Ishikawa (cell line): ENCODE measurements at regions not wholly inside any gene's neighbourhood (a gene's known extent, or its start where the extent isn't known, plus 50 kb on each side); places are given as distances from the start of the nearest gene placed in this dataset.

Source experiments
- CEBPB ChIP-seq: IDR thresholded peaks from 2 replicates; pipeline ENCODE4 v1.6.1; 2012
- CREB1 ChIP-seq: IDR thresholded peaks from 2 replicates; pipeline ENCODE4 v1.6.1; 2012; ENCODE audit warnings: low read depth
- EGR1 ChIP-seq: IDR thresholded peaks from 2 replicates; pipeline ENCODE4 v1.6.1; 2012
- EP300 ChIP-seq: IDR thresholded peaks from 2 replicates; pipeline ENCODE4 v1.6.1; 2012; ENCODE audit warnings: borderline replicate concordance
- FOXM1 ChIP-seq: IDR thresholded peaks from 2 replicates; pipeline ENCODE4 v1.6.1; 2012; ENCODE audit warnings: low read depth, borderline replicate concordance
- NFIC ChIP-seq: IDR thresholded peaks from 2 replicates; pipeline ENCODE4 v1.6.1; 2012
- RAD21 ChIP-seq: IDR thresholded peaks from 2 replicates; pipeline ENCODE4 v1.6.1; 2012; ENCODE audit warnings: low read depth
- TAF1 ChIP-seq: IDR thresholded peaks from 2 replicates; pipeline ENCODE4 v1.6.1; 2012; ENCODE audit warnings: low read depth, mild to moderate bottlenecking
- TCF12 ChIP-seq: IDR thresholded peaks from 2 replicates; pipeline ENCODE4 v1.6.1; 2012; ENCODE audit warnings: low read depth
- TEAD4 ChIP-seq: IDR thresholded peaks from 2 replicates; pipeline ENCODE4 v1.6.1; 2012
- YY1 ChIP-seq: IDR thresholded peaks from 2 replicates; pipeline ENCODE4 v1.6.1; 2012; ENCODE audit warnings: low read depth
- ZBTB7A ChIP-seq: IDR thresholded peaks from 2 replicates; pipeline ENCODE4 v1.6.1; 2012; ENCODE audit warnings: low read depth
- TF ChIP-seq, protein P1 (sequence below): IDR thresholded peaks from 2 replicates; pipeline ENCODE4 v1.6.1; 2012; ENCODE audit warnings: low read depth, mild to moderate bottlenecking
- TF ChIP-seq, protein P2 (sequence below): IDR thresholded peaks from 2 replicates; pipeline ENCODE4 v1.6.1; 2012
- TF ChIP-seq, protein P3 (sequence below): IDR thresholded peaks from 2 replicates; pipeline ENCODE4 v1.6.1; 2012

DNA sequence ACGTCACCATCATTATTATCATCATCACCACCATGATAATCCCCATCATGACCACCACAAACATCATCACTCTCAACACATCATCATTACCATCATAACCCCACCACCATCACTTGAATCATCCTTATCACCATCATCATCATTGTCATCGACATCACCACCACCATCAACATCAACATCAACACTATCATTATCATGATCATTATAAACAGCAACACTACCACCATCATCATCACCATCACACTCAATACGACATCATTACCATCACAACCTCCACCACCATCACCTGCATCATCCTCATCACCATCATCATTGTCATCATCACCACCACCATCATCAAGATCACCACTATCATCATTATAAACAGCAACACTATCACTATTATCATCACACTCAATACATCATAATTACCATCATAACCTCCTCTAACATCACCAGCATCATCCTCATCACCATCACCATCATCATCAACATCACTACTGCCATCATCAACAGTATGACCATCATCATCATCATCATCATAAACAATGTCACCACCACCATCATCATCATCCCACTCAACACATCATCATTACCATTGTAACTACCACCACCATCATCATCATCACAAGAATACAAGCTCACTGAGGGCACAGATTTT is 78.7 kb downstream of the MBD3L1 start:
- TF ChIP-seq CREB1, result no peak

DNA sequence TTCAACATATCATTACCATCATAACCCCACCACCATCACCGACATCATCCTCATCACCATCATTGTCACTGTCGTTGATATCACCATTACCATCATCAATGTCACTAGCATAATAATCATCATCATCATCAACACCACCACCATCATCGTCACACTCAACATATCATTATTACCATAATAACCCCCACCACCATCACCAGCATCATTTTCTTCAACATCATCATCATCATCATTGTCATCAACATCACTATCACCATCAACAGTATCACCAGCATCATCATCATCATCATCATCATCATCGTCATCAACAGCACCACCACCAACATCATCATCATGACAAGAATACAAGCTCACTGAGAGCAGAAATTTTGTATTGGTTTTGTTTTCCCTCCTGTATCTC is 83.8 kb downstream of the MBD3L1 start:
- TF ChIP-seq CEBPB (no peak), YY1 (no peak), TEAD4 (no peak), TCF12 (no peak), EP300 (no peak), RAD21 (no peak)

DNA sequence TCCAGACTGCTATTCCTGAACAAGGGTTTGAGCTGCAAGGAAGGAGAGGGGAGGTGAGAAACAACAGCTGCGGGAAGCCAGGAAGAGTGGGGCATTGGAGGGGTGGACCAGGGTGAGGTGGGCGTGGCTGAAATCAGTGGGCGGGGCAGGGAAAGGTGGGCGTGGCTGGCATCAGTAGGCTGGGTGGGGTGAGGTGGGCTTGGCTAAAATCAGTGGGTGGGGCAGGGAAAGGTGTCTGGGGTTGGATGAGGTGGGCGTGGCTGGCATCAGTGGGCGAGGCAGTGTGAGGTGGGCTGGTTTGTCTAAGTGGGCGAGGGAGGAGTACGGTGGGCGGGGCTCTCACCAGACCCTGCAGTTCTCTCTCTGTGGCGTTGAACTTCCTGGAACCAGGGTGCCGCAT is 87.6 kb downstream of the MUC16 start:
- TF ChIP-seq ZBTB7A (no peak), NFIC (no peak), CREB1 (no peak), CEBPB (no peak), EP300 (no peak), TAF1 (no peak), YY1 (no peak), FOXM1 (no peak), RAD21 (no peak), EGR1 (no peak), TEAD4 (no peak), TCF12 (no peak)
- TF ChIP-seq, protein P1, sequence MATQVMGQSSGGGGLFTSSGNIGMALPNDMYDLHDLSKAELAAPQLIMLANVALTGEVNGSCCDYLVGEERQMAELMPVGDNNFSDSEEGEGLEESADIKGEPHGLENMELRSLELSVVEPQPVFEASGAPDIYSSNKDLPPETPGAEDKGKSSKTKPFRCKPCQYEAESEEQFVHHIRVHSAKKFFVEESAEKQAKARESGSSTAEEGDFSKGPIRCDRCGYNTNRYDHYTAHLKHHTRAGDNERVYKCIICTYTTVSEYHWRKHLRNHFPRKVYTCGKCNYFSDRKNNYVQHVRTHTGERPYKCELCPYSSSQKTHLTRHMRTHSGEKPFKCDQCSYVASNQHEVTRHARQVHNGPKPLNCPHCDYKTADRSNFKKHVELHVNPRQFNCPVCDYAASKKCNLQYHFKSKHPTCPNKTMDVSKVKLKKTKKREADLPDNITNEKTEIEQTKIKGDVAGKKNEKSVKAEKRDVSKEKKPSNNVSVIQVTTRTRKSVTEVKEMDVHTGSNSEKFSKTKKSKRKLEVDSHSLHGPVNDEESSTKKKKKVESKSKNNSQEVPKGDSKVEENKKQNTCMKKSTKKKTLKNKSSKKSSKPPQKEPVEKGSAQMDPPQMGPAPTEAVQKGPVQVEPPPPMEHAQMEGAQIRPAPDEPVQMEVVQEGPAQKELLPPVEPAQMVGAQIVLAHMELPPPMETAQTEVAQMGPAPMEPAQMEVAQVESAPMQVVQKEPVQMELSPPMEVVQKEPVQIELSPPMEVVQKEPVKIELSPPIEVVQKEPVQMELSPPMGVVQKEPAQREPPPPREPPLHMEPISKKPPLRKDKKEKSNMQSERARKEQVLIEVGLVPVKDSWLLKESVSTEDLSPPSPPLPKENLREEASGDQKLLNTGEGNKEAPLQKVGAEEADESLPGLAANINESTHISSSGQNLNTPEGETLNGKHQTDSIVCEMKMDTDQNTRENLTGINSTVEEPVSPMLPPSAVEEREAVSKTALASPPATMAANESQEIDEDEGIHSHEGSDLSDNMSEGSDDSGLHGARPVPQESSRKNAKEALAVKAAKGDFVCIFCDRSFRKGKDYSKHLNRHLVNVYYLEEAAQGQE, result no peak
- TF ChIP-seq, protein P2, sequence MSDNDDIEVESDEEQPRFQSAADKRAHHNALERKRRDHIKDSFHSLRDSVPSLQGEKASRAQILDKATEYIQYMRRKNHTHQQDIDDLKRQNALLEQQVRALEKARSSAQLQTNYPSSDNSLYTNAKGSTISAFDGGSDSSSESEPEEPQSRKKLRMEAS, result no peak
- TF ChIP-seq, protein P3, sequence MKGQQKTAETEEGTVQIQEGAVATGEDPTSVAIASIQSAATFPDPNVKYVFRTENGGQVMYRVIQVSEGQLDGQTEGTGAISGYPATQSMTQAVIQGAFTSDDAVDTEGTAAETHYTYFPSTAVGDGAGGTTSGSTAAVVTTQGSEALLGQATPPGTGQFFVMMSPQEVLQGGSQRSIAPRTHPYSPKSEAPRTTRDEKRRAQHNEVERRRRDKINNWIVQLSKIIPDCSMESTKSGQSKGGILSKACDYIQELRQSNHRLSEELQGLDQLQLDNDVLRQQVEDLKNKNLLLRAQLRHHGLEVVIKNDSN, result no peak

DNA sequence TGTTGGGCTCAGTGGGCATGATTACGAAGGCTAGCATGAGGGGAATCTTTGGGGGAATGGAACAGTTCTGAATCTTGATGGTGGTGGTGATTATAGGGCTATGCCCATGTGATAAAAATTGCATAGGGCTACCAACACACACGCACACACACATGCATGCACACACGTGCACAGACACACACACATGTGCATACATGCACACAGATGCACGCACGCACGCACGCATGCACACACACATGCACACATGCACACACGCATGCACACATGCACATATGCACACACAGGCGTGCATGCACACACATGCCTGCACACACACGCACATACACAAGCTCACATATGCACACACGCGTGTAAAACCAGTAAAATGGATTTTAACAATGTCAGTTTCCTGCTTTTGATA is 85.9 kb downstream of the MUC16 start:
- TF ChIP-seq TCF12, result no peak
- TF ChIP-seq ZBTB7A, result no peak
- no peak for TF ChIP-seq CEBPB
- TF ChIP-seq EP300, result no peak
- TF ChIP-seq, protein P3, result no peak
- TF ChIP-seq, protein P1, result no peak
- TF ChIP-seq, protein P2, result no peak
- TF ChIP-seq FOXM1, result no peak
- TF ChIP-seq RAD21, result no peak
- no peak for TF ChIP-seq EGR1
- TF ChIP-seq TEAD4, result no peak
- TF ChIP-seq NFIC, result no peak
- no peak for TF ChIP-seq CREB1
- no peak for TF ChIP-seq YY1
- no peak for TF ChIP-seq TAF1

DNA sequence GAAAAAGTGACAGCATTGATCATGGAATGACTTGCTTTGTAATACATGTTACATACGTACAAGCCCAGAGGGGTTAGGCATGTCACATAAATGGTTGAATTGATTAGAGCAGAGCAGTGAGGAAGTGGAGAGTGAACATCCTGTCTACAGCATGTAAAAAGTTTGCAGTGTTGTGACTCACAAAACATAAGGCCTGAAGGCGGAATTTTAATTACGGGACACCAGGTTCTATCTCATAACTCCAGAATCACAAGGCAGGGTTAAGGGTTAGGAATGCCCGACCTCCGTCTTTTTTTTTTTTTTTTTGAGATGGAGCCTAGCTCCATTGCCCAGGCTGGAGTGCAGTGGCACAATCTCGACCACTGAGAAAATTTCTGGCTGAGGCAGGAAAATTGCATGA is 83.9 kb downstream of the MUC16 start:
- TF ChIP-seq CEBPB (no peak), RAD21 (no peak), CREB1 (no peak), EP300 (no peak), ZBTB7A (no peak), YY1 (no peak), TCF12 (no peak), FOXM1 (no peak), EGR1 (no peak), TAF1 (no peak), NFIC (no peak), TEAD4 (no peak)
- TF ChIP-seq, protein P3, result no peak
- TF ChIP-seq, protein P1, result no peak
- TF ChIP-seq, protein P2, result no peak
